Ammon's horn (tissue), 1 donor: ENCODE measurements at regions not wholly inside any gene's neighbourhood (a gene's known extent, or its start where the extent isn't known, plus 50 kb on each side); places are given as distances from the start of the nearest gene placed in this dataset.
"Not testable (repeated sequence)": the region's sequence is repeated elsewhere in the genome, so short reads cannot be mapped to it uniquely, and the experiment has no call there.

ENCODE experiments used
- DNase-seq: peaks from one replicate; pipeline ENCODE4 v3.0.0-alpha.2; 2016; ENCODE audit warnings: low spot score

DNA sequence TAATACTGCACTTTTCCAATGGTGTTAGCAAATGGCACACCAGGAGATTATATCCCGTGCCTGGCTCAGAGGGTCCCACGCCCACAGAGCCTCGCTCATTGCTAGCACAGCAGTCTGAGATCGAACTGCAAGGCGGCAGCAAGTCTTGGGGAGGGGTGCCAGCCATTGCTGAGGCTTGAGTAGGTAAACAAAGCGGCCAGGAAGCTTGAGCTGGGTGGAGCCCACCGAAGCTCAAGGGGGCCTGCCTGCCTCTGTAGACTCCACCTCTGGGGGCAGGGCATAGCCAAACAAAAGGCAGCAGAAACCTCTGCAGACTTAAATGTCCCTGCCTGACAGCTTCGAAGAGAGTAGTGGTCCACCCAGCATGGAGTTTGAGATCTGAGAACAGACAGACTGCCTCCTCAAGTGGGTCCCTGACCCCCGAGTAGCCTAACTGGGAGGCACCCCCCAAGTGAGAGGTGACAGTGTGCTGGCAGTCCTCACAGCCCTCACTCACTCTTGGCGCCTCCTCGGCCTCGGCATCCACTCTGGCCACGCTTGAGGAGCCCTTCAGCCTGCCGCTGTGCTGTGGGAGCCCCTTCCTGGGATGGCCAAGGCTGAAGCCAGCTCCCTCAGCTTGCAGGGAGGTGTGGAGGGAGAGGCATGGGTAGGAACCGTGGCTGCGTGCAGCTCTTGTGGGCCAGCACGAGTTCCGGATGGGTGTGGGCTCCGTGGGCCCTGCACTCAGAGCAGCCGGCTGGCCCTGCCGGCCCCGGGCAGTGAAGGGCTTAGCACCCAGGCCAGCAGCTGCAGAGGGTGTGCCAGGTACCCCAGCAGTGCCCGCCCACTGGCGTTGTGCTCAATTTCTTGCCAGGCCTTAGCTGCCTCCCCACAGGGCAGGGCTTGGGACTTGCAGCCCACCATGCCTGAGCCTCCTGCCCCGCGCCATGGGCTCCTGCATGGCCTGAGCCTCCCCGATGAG, 188.0 kb downstream of the MMUT start:
- DNase-seq, result not testable (repeated sequence)

DNA sequence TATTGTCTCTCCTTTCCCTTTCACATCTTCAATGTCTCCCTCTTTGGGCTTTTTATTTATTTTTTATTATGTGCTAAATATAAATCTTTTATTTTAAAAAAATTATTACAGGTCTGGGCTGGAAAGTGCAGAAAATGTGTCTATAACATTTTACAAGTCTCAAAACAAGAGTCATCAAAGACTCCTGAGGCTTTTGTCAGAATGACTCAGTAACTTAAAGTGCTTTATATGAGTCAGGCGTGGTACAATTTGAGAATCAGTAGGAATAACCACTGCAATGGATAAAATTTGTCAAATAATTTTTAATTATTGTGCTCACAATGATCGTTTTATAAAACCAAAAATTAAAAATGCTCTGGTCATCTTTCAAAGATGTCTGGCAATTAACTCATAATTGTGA, 193.9 kb downstream of the MMUT start:
- no peak for DNase-seq

DNA sequence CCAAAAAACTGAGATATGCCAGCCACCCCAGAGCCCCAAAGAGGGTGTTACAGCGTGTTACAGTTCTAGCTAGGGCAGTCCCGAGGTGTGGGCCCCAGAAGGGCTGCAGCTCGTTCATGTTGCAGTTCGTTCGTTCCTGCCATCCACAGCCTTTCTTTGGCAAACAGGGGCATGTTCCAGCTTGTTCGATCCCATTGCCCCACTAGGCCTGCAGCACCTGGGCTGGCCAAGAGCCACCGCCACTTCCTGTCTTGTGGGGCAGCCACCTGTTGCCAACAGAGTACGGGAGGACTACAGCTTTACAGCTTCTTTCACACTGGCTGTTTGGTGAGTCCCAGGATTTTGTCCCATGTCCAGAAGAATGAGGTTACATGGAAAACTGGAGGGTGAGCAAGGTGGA, 198.1 kb downstream of the MMUT start:
- DNase-seq, result no peak

DNA sequence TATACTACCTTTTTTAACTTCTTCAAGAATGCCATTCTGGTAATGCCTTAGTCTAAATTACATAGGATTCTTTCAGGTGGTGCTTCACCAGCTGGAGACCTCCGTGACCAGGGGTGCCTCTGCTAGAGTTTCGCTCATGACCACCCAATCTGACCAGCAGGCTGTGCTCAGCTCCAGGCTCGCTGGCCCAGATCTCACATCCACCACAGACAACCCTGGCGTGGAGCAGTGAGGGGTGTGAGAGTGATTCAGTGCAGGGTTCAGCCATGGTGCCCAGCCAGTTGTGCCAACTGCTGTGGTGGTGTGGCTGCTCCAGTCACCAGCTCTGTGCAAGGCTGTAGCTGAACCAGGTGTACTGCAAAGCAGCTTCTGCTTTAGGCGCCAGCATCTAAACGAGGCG, 198.6 kb downstream of the MMUT start:
- no peak for DNase-seq

DNA sequence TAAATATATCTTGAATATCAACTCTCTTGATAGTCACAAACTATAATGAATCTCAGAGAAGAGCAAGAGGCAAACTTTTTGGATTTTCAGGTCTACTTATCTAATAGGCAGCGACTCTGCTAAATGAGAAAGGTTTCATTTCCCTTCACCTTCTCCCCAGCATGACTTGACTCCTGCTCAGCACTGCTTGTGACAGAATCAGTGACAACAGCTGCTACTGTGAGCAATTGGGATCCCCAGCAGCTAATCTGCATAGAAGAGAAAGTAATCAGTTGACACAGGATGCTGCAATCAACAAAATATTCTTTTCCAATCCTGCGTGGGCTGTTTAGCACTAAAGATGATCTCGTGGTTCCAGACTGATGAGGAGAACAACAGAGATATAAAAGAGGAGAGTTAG, 205.5 kb downstream of the MMUT start:
- peak; percentile 33 for DNase-seq

DNA sequence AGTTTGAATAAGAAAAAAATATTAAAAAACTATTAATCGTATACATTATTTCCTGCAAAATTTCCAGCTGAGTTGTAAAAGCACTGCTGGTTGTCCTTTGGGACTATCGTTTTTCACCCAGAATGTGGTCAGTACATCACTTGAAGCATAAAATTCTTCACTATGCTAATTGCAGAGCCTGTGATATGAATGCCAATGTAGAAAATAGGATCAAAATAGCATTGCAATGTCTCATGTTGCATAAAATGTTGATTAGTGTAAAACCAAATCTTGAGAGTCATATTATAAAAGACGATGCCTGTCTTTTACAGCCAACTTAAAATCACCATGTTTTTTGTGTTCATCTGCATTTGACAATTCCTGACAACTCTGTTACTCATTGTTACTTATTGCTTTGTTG, 207.7 kb downstream of the MMUT start:
- no peak for DNase-seq

DNA sequence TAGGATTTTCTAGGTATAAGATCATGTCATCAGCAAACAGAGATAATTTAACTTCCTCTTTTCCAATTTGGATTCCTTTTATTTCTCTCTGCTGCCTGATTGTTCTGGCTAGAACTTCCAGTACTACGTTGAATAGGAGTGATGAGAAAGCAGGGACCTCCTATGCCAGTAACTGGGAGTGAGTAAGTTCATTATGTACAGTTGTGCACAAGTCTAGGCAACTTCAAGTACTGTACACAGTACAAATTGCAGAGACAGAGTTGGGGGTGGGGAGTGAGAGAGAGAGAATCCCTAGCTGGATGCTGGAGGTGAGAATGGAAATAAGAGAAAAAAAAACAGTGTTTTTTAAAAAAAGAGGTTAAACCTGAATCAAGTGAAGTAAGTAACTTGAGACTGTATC, 210.2 kb downstream of the MMUT start:
- DNase-seq, result no peak

DNA sequence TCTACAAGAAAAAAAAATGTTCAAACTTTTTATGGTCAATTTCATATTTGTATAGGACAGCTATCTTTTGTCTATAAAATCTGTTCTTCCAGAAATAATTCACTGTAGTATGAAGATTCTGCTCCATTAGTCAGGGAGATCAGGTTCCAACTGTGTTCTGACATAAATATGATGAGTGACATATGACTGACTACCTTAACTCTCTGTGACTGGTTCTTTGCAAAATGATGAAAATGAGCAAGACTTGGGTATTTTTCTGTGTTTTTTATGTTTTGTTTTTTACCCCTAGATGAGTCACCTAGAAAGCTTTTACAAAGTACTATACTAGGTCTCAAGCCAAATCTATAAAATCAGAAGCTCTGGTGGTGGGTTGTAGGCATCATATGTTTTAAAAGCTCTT, 229.6 kb downstream of the MMUT start:
- no peak for DNase-seq

DNA sequence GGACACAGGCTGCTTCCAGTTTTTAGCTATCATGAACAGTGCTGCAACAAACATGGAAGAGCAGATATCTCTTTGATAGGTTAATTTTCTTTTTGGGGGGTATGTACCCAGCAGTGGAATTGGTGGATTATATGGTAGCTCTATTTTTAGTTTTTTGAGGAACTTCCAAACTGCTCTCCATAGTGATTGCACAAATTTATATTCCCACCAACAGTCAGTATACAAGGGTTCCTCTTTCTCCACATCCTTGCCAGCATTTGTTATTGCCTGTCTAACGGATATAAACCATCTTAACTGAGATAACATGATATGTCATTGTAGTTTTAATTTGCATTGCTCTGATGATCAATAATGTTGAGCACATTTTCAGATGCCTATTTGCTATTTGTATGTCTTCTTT, 237.6 kb downstream of the MMUT start:
- no peak for DNase-seq

DNA sequence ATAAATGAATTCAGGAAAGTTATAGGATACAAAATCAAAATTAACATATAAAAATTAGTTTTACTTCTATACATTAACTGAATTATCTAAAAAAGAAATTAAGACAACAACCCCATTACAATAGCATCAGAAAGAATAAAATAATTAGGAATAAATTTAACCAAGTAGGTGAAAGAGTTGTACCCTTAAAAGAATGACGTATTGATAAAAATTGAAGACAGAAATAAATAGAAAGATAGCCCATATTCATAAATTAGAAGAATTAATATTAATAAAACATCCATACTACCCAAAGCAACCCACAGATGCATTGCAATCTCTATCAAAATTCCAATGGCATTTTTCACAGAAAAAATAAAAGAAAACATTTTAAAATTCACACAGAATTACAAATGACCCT, 242.8 kb downstream of the MMUT start:
- DNase-seq, result no peak

DNA sequence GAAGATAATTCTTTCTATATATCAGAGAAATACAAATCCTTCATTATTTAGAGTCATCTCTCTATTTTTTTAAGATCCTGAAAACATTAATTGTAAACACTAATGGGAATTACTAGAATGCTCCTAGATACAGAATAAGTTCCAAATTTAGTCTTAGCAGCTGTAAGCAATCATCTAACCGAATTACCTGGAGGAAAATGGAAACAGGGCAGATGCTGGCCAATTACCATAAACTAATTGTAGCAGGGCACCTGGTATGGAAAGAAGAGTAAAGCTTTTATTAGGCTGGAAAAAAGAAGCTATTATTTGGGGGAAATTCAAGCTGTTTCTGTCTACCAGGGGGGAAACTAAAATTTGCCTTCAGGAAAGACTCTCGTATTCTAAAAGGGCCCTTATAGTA, 257.5 kb downstream of the MMUT start:
- no peak for DNase-seq

DNA sequence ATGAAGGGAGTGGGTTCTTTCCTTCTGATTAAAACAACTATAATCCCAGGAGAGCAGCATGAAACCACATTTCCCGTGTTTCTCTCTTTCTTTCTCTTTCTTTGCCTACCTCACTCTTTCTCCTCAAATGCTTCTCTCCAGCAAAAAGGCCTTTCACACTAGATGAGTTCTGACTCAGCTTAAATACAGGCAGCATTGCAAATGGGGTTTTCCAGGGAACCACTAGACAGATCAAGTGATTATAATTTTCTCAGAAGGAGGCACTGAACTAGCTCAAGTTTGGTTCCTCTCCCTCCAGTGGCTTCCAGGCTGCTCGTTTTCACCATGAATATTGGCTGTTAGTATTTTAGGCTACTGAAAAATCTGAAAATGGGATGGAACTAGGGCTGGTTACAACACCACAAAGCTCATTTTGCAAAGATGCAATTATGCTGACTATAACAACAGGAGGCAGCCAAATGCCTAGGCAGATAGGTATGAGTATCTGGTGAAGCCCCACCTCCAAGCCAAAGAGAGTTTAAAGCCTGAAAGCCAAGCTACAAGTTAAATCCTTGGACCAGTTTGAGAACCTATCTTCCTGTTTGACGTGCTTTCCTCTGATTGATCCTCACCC, 260.0 kb downstream of the MMUT start:
- DNase-seq, result no peak

DNA sequence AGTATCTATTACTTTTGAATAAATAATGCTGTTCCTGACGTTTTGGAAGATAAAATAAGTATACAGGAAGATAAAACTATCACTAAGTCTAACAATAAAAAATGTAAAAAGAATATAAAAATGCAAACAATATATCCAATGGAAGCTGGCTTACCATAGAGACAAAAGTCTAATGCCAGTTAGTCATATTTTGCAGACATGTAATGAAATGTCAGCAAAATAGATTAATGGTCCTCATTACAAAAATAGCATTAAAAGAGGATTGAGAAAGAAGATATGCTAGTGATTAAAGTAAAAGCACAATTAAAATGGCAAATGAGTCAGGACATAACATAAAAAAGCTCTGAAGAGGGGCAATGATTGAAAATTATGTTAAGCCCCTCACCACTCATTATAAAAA, 265.0 kb downstream of the MMUT start:
- no peak for DNase-seq

DNA sequence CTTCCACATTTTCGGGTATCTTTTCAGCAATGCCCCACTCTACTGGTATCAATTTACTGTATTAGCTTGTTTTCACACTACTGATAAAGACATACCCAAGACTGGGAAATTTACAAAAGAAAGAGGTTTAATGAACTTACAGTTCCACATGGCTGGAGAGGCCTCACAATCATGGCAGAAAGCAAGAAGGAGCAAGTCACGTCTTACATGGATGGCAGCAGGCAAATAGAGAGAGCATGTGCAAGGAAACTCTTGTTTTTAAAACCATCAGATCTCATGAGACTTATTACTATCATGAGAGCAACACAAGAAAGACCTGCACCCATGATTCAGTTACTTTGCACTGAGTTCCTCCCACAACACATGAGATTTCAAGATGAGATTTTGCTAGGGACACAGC, 300.7 kb downstream of the MMUT start:
- not testable (repeated sequence) for DNase-seq

DNA sequence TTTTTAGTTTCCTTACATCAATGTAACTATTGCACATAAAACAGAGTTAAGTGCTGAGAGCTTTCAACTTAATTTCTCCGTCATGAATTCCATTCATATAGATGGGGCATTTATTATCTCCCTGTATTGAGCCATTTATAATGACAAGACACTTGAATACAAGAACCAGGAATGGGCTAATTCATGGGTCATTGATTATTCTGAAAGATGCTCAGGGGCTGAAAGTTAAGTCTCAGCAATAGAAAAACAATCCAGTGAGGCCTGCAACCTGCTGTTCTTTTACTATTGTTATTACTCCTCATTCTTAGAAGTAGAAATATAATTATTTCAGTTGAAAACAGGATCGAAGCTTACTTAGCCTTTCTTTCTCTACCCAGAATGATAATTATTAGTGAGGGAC, 307.7 kb downstream of the MMUT start:
- DNase-seq, result no peak

DNA sequence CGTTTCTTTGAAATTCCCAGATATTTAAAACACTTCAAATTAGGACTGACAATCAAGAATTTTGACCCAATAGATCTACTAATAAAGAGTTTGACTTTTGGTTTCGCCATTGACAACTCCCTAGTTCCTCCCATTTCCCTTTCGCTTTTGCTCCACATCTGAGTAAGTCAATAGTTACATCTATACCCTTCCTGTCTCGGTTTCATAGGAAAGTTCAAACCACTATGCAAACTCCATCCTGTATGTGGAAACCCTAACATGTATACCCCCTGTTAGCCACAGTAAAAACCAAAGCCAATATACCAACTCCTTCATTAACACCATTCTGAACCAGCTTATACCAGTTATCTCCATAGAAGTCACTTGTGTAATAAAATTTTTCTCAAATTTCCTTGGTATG, 311.1 kb downstream of the MMUT start:
- DNase-seq, result no peak

DNA sequence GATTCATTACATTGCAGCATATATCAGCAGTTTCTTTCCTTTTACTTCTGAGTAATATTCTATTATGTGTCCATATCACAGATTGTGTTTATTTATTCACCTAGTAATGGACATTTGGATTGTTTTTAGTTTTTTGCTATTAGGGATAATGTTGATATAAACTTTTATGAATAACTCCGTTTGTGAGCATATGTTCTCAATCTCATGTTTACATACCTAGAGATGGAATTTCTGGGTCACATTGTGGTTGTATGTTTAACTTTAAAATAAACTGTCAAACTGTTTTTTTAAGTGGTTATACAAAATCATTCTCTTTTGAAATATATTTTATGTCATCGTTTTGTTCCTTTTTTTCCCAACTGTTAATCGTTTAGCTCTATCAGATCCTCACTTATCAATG, 311.6 kb downstream of the MMUT start:
- no peak for DNase-seq

DNA sequence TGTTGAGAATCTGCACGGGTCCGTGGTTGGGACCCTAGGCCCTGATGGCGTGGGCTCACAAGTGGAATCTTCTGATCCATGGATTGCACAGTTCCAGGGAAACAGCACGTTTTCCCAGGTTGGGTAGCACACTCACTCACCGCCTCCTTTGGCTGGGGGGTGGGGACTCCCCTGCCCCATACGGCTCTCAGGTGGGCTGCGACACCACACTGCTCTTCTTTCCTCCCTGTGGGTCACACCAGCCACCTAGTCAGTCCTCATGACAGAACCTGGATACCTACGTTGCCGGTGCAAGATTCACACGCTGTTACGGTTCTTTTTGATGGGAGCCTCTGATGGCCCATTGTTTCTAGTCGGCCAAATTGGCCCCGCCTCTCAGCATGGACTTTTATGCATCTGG, 312.0 kb downstream of the MMUT start:
- no peak for DNase-seq

DNA sequence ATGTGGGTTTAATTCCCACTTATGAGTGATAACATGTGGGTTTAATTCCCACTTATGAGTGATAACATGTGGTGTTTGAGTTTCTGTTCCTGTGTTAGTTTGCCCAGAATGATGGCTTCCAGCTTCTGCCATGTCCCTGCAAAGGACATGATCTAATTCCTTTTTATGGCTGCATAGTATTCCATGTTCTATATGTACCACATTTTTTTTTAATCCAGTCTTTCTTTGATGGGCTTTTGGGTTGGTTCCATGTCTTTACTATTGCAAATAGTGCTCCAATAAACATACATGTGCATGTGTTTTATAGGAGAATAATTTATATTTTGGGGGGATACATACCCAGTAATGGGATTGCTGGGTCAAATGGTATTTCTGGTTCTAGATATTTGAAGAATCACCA, 317.8 kb downstream of the MMUT start:
- DNase-seq, result no peak

DNA sequence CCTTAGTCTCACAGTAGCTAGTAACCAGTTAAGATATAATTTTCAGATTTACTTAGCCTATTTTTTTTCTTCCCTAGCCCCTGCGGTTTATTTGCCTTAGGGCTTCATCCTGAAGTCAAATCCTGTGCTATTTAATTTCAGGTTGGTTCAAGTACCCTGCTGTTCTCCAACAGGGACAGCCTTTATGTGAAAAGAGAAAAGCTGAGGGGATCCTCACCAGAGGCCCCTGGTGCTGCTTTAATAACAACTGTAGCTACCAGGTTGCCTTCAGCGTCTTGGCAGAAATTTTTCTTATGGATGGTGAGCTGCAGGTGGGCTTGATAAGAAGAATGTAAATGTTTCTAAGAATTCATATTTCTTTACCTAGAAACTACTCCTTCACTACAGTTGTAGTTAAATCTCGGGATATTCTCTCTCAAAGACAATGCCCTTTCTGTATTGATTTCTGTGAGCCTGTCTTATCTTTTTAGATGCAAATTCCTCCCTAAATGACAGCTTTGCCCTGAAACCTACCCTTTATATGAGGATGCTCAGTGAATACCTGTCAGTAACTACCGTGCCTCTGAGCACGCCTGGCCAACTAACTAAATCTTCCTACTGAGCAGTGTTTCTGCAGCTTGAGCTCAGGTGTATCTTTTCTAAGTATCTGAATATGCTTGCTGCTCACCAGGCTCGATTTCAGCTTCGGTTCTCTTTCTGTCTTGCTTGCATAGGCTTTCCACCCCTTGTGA, 320.5 kb downstream of the MMUT start:
- no peak for DNase-seq

DNA sequence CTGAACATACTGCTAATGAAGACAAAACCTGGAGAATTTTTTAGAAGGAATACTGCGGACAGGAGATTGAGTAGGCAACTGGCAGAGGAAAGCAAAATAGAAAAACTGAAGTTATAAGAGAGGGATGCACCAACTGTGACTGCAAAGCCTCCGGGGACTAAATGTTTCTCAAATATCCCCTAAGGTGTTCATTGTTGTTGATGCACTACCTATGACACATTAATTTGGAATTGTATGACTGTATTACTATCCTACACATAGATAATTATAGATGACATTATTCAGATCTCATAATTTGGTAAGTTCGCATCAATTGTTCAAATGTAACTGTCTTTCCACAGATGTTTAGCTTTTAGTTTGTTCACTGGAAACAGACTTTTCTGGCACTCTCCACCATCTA, 341.1 kb downstream of the MMUT start:
- DNase-seq, result no peak

DNA sequence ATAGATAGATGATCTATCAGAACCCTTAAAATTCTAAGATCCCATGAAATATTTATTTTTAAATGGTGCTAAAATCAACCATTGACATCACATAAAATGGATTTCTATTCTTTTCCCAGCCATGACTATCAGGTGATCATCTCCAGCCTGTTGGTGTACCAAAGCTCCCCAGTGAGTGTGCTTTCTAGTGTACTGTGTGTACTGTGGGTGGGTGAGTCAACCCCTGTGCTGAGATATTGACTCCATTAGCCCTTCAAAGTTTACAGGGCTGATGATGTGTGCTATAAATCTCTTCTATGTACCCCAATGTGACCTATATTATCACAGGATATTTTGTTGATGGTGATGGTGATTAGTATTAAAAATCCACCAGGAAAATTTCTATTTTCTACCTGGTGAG, 344.6 kb downstream of the MMUT start:
- DNase-seq, result no peak

DNA sequence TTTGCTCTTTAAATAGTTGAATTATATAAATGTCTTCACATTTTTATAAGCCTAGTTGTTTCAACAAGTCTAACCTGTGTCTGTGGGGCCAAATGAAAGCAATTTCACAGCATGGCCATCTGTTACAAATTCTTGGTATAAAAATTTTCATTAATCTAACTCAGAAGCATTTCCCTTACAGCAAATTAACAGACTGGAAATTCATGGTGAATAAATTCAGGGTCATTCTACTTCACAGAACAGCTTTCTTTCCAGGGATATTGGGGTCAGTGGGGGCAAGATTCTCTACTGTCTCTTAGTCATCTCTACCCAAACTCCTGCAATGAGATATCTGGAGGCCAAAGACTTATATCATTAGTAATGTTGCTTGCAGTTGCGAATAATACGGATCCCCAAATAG, 352.1 kb downstream of the MMUT start:
- DNase-seq, result no peak
